H9 (cell line): ENCODE measurements at regions not wholly inside any gene's neighbourhood (a gene's known extent, or its start where the extent isn't known, plus 50 kb on each side); places are given as distances from the start of the nearest gene placed in this dataset.

ENCODE experiments used
- DNase-seq: peaks from one replicate; pipeline ENCODE4 v3.0.0-alpha.2; 2017
- H2AFZ ChIP-seq: one replicate; pipeline ENCODE4 v1.6.1; 2013; ENCODE audit warnings: mild to moderate bottlenecking, low read length, control low read depth, moderate library complexity
- H2AK5ac ChIP-seq: 2 replicates; pipeline ENCODE4 v1.6.1; 2013; ENCODE audit warnings: low read length, control low read depth, mixed read lengths; ENCODE audit not compliant: insufficient read length
- H2BK120ac ChIP-seq: one replicate; pipeline ENCODE4 v1.6.1; 2013; ENCODE audit warnings: low read depth, mild to moderate bottlenecking, low read length, control low read depth, inconsistent platforms; ENCODE audit not compliant: poor library complexity, severe bottlenecking
- H2BK12ac ChIP-seq: 2 replicates; pipeline ENCODE4 v1.6.1; 2013; ENCODE audit warnings: low read length, control low read depth, mixed read lengths, low read depth; ENCODE audit not compliant: insufficient read length
- H2BK15ac ChIP-seq: 2 replicates; pipeline ENCODE4 v1.6.1; 2013; ENCODE audit warnings: low read depth, low read length, control low read depth
- H2BK20ac ChIP-seq: one replicate; pipeline ENCODE4 v1.6.1; 2013; ENCODE audit warnings: low read depth, mild to moderate bottlenecking, low read length, control low read depth, inconsistent platforms; ENCODE audit not compliant: poor library complexity, severe bottlenecking
- H2BK5ac ChIP-seq: 2 replicates; pipeline ENCODE4 v1.6.1; 2013; ENCODE audit warnings: low read length, control low read depth, mixed read lengths; ENCODE audit not compliant: insufficient read length
- H3K14ac ChIP-seq: 2 replicates; pipeline ENCODE4 v1.6.1; 2013; ENCODE audit warnings: low read length, control low read depth; ENCODE audit not compliant: insufficient read depth
- H3K18ac ChIP-seq: 2 replicates; pipeline ENCODE4 v1.6.1; 2013; ENCODE audit warnings: low read depth, mild to moderate bottlenecking, mixed read lengths, low read length, control low read depth; ENCODE audit not compliant: insufficient read length
- H3K23ac ChIP-seq: 2 replicates; pipeline ENCODE4 v1.6.1; 2013; ENCODE audit warnings: low read length, control low read depth, mixed read lengths, low read depth; ENCODE audit not compliant: insufficient read length
- H3K23me2 ChIP-seq: 2 replicates; pipeline ENCODE4 v1.6.1; 2013; ENCODE audit warnings: low read depth, mild to moderate bottlenecking, mixed read lengths, low read length, control low read depth; ENCODE audit not compliant: insufficient read length, poor library complexity, severe bottlenecking
- H3K27ac ChIP-seq: 2 replicates; pipeline ENCODE4 v1.5.1; 2013; ENCODE audit warnings: low read length, control low read depth, mixed read lengths, low read depth; ENCODE audit not compliant: insufficient read length
- H3K27me3 ChIP-seq: 2 replicates; pipeline ENCODE4 v1.6.1; 2013; ENCODE audit warnings: low read length, control low read depth, inconsistent platforms; ENCODE audit not compliant: insufficient read depth
- H3K4ac ChIP-seq: 2 replicates; pipeline ENCODE4 v1.6.1; 2013; ENCODE audit warnings: low read depth, mild to moderate bottlenecking, control low read depth, inconsistent platforms, low read length, moderate library complexity
- H3K4me1 ChIP-seq: 2 replicates; pipeline ENCODE4 v1.6.1; 2013; ENCODE audit warnings: low read length, control low read depth, inconsistent platforms; ENCODE audit not compliant: insufficient read depth
- H3K4me2 ChIP-seq: 2 replicates; pipeline ENCODE4 v1.6.1; 2013; ENCODE audit warnings: low read length, control low read depth, mixed read lengths; ENCODE audit not compliant: insufficient read length, insufficient read depth
- H3K56ac ChIP-seq: 2 replicates; pipeline ENCODE4 v1.6.1; 2013; ENCODE audit warnings: low read depth, mild to moderate bottlenecking, mixed read lengths, low read length, control low read depth; ENCODE audit not compliant: insufficient read length
- H3K79me1 ChIP-seq: 2 replicates; pipeline ENCODE4 v1.6.1; 2013; ENCODE audit warnings: low read depth, mild to moderate bottlenecking, moderate library complexity, low read length, control low read depth, inconsistent platforms; ENCODE audit not compliant: insufficient read depth, poor library complexity, severe bottlenecking
- H3K79me2 ChIP-seq: 2 replicates; pipeline ENCODE4 v1.6.1; 2013; ENCODE audit warnings: low read length, control low read depth, inconsistent platforms; ENCODE audit not compliant: insufficient read depth
- H3K9ac ChIP-seq: 2 replicates; pipeline ENCODE4 v1.6.1; 2013; ENCODE audit warnings: low read length, control low read depth, mixed read lengths; ENCODE audit not compliant: insufficient read length; ENCODE audit errors: extremely low read depth
- H3K9me3 ChIP-seq: one replicate; pipeline ENCODE4 v1.6.1; 2013; ENCODE audit warnings: low read depth, low read length, inconsistent platforms; ENCODE audit not compliant: control insufficient read depth
- H3T11ph ChIP-seq: one replicate; pipeline ENCODE4 v1.6.1; 2013; ENCODE audit warnings: mild to moderate bottlenecking, low read length, control low read depth, inconsistent platforms
- H4K20me1 ChIP-seq: one replicate; pipeline ENCODE4 v1.6.1; 2013; ENCODE audit not compliant: control insufficient read depth, insufficient read length, insufficient read depth
- H4K5ac ChIP-seq: 2 replicates; pipeline ENCODE4 v1.6.1; 2013; ENCODE audit warnings: low read depth, mild to moderate bottlenecking, mixed read lengths, low read length, control low read depth; ENCODE audit not compliant: insufficient read length
- H4K8ac ChIP-seq: replicated peaks from 2 replicates; pipeline ENCODE4 v1.6.1; 2013; ENCODE audit warnings: low read length, control low read depth, mixed read lengths, low read depth; ENCODE audit not compliant: insufficient read length
- H4K91ac ChIP-seq: 2 replicates; pipeline ENCODE4 v1.6.1; 2013; ENCODE audit warnings: low read depth, mild to moderate bottlenecking, moderate library complexity, mixed read lengths, low read length, control low read depth; ENCODE audit not compliant: insufficient read length
- H3K27ac Mint-ChIP-seq, 3 experiments: 2 replicates in 2 of 3; 3 replicates in 1 of 3; pipeline ENCODE4 v1.8.0; 2020 to 2021; ENCODE audit warnings: mixed read lengths in 3 of 3, mild to moderate bottlenecking in 1 of 3, moderate library complexity in 1 of 3
- H3K27me3 Mint-ChIP-seq: 2 replicates; pipeline ENCODE4 v1.8.0; 2021; ENCODE audit warnings: low read depth, mild to moderate bottlenecking, moderate library complexity, mixed read lengths
- H3K36me3 Mint-ChIP-seq, 3 experiments: 2 replicates in 2 of 3; 3 replicates in 1 of 3; pipeline ENCODE4 v1.8.0; 2020 to 2021; ENCODE audit warnings: low read depth in 3 of 3, mixed read lengths in 3 of 3; ENCODE audit not compliant: insufficient read depth in 1 of 3
- H3K4me1 Mint-ChIP-seq, 2 experiments: 2 replicates each; pipeline ENCODE4 v1.8.0; 2020; ENCODE audit warnings: mixed read lengths in 2 of 2
- H3K4me3 Mint-ChIP-seq, 2 experiments: 2 replicates in 1 of 2; 3 replicates in 1 of 2; pipeline ENCODE4 v1.8.0; 2020 to 2021; ENCODE audit warnings: mild to moderate bottlenecking in 2 of 2, mixed read lengths in 2 of 2, moderate library complexity in 1 of 2
- H3K9me3 Mint-ChIP-seq, 2 experiments: 2 replicates in 1 of 2; 3 replicates in 1 of 2; pipeline ENCODE4 v1.8.0; 2020; ENCODE audit warnings: mild to moderate bottlenecking in 2 of 2, mixed read lengths in 2 of 2, moderate library complexity in 1 of 2
- WGBS: extraction: QIAGEN DNeasy Blood & Tissue Kit; methylation state at CpG from one replicate; pipeline ENCODE4 v1.1.7; 2013; ENCODE audit warnings: missing lambda C conversion rate, low lambda C conversion rate, mixed read lengths; ENCODE audit not compliant: insufficient read length; ENCODE audit errors: extremely low coverage; 5-methylcytosine and 5-hydroxymethylcytosine counted together
- TF ChIP-seq, protein P1 (sequence below): fragments of 200-600 bp; sonication (generic); conservative IDR thresholded peaks from 3 replicates; pipeline ENCODE4 v1.8.0; 2021; ENCODE audit warnings: antibody characterized with exemption, mild to moderate bottlenecking

DNA sequence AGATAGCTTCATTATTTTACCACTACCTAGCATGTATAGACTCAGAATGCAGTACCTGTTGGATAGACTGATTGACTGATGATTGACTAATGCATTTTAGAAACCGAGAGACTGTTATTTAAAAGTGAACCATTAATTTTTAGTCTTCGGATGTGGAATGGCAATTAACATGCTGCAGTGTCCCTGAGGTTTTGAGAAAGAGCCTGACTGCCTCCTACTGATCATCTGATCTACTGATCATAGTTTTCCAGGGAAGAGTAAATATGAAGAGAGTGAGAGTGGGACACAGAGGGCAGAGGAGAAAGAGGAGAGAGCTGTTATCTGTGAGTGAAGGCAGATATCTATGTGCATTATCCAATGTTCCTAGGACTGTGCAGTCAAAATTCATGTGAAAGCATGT, 764.7 kb downstream of the TRIML1 start:
- Histone ChIP-seq H3K9ac (no peak overlapping the region), H4K5ac (no peak overlapping the region), H3K27me3 (no peaks in the 10 kb centered on the region), H4K20me1 (no peaks in the 10 kb centered on the region), H2AK5ac (no peak overlapping the region), H3K14ac (no peak overlapping the region), H3T11ph (no peak overlapping the region), H3K18ac (no peak overlapping the region), H2BK12ac (no peak overlapping the region), H3K23me2 (no peaks in the 10 kb centered on the region), H2BK15ac (no peak overlapping the region), H3K27ac (no peak overlapping the region), H3K9me3 (no peaks in the 10 kb centered on the region), H3K79me1 (no peaks in the 10 kb centered on the region), H3K56ac (no peak overlapping the region), H3K23ac (no peak overlapping the region), H2BK20ac (no peak overlapping the region), H2BK120ac (no peak overlapping the region), H3K4me2 (no peak overlapping the region), H4K8ac (no peak overlapping the region), H3K4me1 (no peaks in the 10 kb centered on the region), H2BK5ac (no peak overlapping the region), H4K91ac (no peak overlapping the region), H3K4ac (no peak overlapping the region), H3K79me2 (no peaks in the 10 kb centered on the region), H2AFZ (no peak overlapping the region)
- peak overlapping the region in 1 of 3 experiments; percentile 0; a peak in 2 of 7 replicates for H3K27ac Mint-ChIP-seq
- WGBS, result no CpG with 5 or more reads among the region's 2 CpGs
- H3K9me3 Mint-ChIP-seq, result peaks cover 9 to 12% of the 10 kb centered on the region in 2 experiments
- no peak overlapping the region for H3K4me3 Mint-ChIP-seq
- TF ChIP-seq, protein P1, sequence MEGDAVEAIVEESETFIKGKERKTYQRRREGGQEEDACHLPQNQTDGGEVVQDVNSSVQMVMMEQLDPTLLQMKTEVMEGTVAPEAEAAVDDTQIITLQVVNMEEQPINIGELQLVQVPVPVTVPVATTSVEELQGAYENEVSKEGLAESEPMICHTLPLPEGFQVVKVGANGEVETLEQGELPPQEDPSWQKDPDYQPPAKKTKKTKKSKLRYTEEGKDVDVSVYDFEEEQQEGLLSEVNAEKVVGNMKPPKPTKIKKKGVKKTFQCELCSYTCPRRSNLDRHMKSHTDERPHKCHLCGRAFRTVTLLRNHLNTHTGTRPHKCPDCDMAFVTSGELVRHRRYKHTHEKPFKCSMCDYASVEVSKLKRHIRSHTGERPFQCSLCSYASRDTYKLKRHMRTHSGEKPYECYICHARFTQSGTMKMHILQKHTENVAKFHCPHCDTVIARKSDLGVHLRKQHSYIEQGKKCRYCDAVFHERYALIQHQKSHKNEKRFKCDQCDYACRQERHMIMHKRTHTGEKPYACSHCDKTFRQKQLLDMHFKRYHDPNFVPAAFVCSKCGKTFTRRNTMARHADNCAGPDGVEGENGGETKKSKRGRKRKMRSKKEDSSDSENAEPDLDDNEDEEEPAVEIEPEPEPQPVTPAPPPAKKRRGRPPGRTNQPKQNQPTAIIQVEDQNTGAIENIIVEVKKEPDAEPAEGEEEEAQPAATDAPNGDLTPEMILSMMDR, result peak; percentile 35; the same call in 2 of the 3 replicates
- H3K27me3 Mint-ChIP-seq, result no peaks in the 10 kb centered on the region
- no peak for DNase-seq
- peaks cover 0 to 16% (median 5%) of the 10 kb centered on the region in 3 experiments; a peak in 4 of 7 replicates for H3K36me3 Mint-ChIP-seq
- H3K4me1 Mint-ChIP-seq, result peaks cover 0 to 4% of the 10 kb centered on the region in 2 experiments; a peak in 1 of 4 replicates
